ENCODE measurements at regions not wholly inside any gene's neighbourhood (a gene's known extent, or its start where the extent isn't known, plus 50 kb on each side); places are given as distances from the start of the nearest gene placed in this dataset.

DNA sequence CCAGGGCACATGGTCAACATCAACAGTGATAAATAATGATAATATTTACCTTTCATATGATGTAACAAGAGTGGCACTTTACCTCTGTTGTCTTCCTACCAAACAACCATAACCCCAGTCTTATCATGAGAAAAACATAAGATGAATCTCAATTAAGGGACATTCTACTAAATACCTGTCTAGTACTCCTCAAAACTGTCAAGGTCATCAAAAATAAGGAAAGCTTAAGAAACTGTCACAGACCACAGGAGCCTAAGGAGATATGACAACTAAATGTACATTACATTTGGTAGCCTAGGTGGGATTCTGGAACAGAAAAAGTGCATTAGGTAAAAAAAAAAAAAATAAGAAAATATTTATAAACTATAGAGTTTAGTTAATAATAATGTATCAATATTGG lies 118.1 kb downstream of the CCDC34 start:
- no peak overlapping the region for H3K4me3 ChIP-seq (ENCODE audit: low read length)
- no peak for TF ChIP-seq CTCF (conservative IDR thresholded peaks at IDR 0.05; ENCODE audit: low read depth, low read length)
- DNase-seq (ENCODE audit: low read depth) = no peak

DNA sequence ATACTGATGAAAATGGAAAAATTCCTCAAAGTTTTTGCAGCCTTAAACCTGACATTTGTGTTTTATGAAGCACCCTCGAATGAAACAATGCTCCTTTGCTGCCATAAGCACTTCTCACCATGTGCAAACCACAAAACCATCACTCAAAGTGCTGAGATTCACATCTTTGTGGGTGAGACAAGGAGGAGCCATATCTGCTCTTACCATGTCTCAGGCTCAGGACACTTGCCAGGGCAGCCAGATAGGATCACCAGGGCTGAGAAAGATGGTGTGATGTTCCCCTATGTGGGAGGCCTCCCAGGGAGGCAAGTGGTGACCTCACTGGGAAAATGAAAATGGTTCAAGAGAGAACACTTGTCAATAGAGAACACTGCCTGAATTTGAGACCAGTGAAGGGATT lies 120.4 kb downstream of the CCDC34 start:
- no peak for DNase-seq (ENCODE audit: low read depth)
- no peak for TF ChIP-seq CTCF (conservative IDR thresholded peaks at IDR 0.05; ENCODE audit: low read depth, low read length)
- no peak overlapping the region for H3K4me3 ChIP-seq (ENCODE audit: low read length)

GRCh38 chr11:27241311-27242122 lies 121.5 kb downstream of the CCDC34 start:
- no peak for TF ChIP-seq CTCF (conservative IDR thresholded peaks at IDR 0.05; ENCODE audit: low read depth, low read length)
- peak; percentile 6 for DNase-seq (ENCODE audit: low read depth)
- H3K4me3 ChIP-seq (ENCODE audit: low read length) = no peak overlapping the region

GRCh38 chr11:27239305-27239942 lies 123.6 kb downstream of the CCDC34 start:
- no peak for DNase-seq (ENCODE audit: low read depth)
- H3K4me3 ChIP-seq (ENCODE audit: low read length) = no peak overlapping the region
- no peak for TF ChIP-seq CTCF (conservative IDR thresholded peaks at IDR 0.05; ENCODE audit: low read depth, low read length)

GRCh38 chr11:27238811-27239210 lies 124.2 kb downstream of the CCDC34 start:
- no peak overlapping the region for H3K4me3 ChIP-seq (ENCODE audit: low read length)
- no peak for TF ChIP-seq CTCF (conservative IDR thresholded peaks at IDR 0.05; ENCODE audit: low read depth, low read length)
- no peak for DNase-seq (ENCODE audit: low read depth)

DNA sequence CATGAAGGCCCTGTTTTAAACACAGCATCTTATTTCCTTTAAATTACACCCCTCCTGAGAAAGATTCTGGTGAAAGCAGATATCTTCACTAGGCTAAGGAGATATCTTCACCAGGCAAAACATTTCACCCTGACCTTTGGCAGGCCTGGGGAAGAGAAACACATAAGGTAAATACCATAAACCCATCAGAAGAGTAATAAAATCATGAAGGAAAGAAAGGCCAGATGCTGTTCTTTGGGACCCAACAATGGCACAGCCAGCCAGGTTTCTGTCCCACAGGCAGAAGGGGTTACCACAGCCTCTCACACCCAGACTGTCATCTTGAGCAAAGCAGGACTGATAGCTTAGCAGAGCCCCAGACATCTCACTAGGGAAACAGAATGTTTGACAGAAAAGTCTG lies 125.4 kb downstream of the CCDC34 start:
- no peak for TF ChIP-seq CTCF (conservative IDR thresholded peaks at IDR 0.05; ENCODE audit: low read depth, low read length)

DNA sequence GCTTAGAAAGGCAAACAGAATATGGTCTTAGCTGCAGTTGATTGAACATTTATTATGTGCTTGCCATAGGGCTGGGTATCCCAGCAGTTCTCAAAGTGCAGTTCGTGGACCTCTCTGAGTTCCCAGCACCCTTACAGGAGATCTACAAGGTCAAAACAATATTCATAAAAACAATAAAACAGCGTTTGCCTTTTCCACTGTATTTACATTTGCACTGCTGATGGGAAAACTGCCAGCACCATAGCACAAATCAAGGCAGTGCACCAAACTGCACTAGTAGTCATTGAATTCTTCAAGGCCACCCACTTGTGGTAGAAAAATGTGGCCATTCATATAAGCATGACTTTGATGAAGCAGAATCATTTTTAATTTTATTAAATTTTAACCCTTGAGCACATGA lies 128.1 kb downstream of the CCDC34 start:
- DNase-seq (ENCODE audit: low read depth) = no peak
- no peak overlapping the region for H3K4me3 ChIP-seq (ENCODE audit: low read length)
- TF ChIP-seq CTCF (conservative IDR thresholded peaks at IDR 0.05; ENCODE audit: low read depth, low read length) = no peak

More for the DNA sequence above, 125.4 kb downstream of the CCDC34 start:
- DNase-seq (ENCODE audit: low read depth) = no peak
- H3K4me3 ChIP-seq (ENCODE audit: low read length) = no peak overlapping the region
